Kasumi-1 (cell line): ENCODE measurements at regions not wholly inside any gene's neighbourhood (a gene's known extent, or its start where the extent isn't known, plus 50 kb on each side); places are given as distances from the start of the nearest gene placed in this dataset.

Source experiments
- DNase-seq, 2 experiments: peaks; one replicate each; lab custom pipeline; 2025; lab: John Stamatoyannopoulos, UW

DNA sequence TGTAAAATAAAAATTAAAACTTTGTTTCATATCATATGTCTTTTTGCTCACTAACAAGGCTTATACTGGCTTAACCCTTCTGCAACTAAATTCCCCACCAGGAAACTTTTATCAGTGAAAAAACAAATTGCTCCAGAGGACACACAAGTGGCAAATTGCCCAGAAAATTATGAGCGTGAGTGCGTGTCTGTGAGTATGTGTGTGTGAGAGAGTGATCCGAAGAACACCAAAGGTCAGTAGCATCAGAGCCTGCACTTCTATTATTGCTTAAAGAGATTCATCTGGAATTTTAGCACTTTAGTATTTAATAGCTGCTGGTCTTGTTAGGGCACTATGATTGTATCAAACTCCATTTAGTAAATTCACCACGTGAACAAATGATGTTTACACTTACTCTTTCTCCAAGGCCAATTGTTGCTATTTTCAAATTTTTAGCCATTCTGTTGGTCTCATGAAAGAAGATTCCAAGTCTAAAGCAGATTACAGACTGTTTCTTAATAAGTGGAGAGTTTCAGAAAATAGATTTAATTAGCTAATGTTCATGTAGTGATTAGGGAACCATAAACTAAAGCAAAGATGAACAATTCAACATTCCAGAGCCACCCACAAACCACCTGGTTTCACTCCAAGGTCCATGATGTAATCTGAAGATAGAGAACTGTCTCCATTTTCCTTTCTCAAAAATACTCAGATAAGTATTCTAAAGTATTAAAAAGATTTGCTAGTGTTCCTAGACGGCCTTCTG lies 91.1 kb upstream of the IL12A start:
- no peak for DNase-seq

GRCh38 chr3:159898147-159898546 lies 90.5 kb upstream of the IL12A start:
- no peak for DNase-seq

GRCh38 chr3:159899166-159899565 lies 89.5 kb upstream of the IL12A start:
- no peak for DNase-seq

- DNase-seq: no peak
These were observed 85.9 kb upstream of the IL12A start for GRCh38 chr3:159902546-159903314.

DNA sequence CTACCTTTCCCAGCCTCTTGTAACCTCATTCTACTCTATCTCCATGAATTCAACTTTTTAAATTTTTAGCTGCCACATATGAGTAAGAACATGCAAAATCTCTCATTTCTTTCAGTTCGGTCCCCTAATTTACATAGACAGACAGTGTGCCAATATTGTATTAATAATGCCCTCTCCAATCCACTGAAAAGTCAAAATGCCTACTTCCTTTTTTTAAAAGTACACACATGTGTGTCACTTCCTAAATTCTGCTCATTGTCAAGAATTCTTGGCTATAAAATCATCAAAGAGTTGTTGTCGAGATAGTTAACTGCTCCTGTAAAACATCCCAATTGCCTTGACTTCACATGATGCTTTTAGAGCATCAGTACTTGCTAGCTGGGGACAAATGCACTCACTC lies 84.2 kb upstream of the IL12A start:
- peak; percentile 54 to 67 for DNase-seq

- DNase-seq: peak in 1 of 2 experiments; percentile 2
These were observed 83.7 kb upstream of the IL12A start for GRCh38 chr3:159904911-159905310.

DNA sequence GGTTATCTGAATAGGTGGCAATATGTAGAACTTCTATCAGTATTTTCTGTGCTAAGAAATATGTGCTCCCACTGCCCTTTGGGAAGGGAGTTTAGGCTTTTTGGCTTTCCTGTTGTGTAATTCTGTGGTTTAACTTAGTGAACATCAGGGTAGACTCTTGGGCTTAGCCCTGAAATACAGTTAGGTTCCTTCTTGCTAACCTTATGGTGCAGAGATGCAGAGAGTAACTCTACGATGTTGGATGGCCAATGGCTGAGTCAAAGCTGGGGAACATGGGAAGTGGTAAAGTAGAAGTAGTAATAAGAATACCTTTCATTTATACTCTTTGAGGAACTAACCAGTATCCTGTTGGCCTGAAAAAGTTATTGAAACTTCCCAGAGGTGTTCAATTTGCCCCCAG lies 80.8 kb upstream of the IL12A start:
- peak; percentile 54 to 59 for DNase-seq

GRCh38 chr3:159910991-159911663 lies 77.5 kb upstream of the IL12A start:
- DNase-seq: no peak

DNA sequence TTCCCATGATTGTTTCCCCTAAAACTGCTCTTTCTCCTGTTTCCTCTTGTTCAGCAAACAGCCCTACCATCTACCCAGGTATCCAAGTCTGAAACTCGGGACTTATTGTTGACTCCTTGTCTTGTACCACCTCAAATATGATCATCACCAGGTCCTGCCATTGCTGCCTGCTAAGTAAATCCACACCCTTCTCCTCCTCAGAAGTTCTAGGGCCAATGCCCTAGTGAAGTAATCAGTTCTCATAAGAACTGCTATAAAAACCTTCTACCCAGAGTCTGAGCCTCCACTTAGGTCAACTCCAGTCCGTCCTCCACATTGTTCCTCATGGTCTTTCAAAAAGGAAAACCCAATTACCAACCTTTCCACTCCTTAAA lies 77.0 kb upstream of the IL12A start:
- no peak for DNase-seq

GRCh38 chr3:159913712-159914414 lies 74.8 kb upstream of the IL12A start:
- no peak for DNase-seq

- no peak for DNase-seq
These were observed 74.2 kb upstream of the IL12A start for GRCh38 chr3:159914426-159914825.

DNA sequence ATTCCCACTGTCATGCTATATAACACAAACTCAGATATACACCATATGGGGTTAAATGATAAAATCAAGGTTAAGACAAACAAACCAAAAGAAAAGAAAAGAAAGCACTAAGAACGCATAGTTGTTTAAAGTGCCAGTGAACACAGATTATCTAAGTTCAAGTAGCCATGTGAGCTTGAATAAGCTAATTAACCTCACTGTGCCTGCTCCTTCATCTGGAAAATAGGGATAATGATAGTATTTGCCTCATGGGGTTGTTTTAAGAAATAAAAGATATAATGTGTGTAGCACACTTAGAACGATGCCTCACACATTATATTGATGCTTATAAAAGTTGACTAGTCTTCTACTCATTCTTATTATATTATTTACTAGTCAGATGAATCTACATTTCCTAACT lies 72.6 kb upstream of the IL12A start:
- DNase-seq: no peak

DNA sequence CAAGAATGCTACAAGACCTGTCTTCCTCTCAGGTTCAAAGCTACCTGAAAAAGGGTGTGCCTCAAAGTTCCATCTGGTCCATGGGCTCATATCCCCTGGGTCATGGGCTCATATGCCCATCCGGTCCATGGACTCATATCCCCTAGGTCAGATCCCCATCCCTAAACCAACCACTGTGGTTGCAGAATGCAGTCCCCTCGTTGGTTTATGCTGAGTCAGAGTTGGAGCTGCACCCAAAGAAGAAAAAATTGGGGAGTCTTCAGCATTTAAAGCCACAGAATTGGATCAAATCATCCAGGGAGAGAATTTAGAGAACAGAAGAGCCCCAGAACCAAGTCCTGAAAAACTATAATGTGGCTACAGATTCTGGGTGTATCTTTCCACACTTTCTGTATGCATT lies 71.5 kb upstream of the IL12A start:
- DNase-seq: no peak

DNA sequence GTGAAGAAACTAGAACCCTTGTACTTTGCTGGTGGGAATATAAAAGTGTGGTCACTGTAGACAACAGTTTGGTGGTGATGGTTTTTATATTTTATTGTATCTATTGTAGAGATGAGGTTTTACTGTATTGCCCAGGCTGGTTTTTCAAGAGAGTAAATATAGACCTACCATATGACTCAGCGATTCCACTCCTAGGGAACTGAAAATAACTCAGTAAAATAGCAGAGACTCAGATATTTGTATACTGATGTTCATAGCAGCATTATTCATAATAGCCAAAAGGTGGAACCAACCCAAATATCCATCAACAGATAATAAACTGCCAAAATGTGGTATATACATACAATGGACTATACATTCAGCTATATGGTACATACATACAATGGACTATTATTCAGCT lies 68.8 kb upstream of the IL12A start:
- DNase-seq: no peak

GRCh38 chr3:159922193-159922840 lies 66.3 kb upstream of the IL12A start:
- DNase-seq: no peak

GRCh38 chr3:159922861-159923312 lies 65.7 kb upstream of the IL12A start:
- no peak for DNase-seq

- DNase-seq: no peak
These were observed 65.3 kb upstream of the IL12A start for GRCh38 chr3:159923336-159923735.

- DNase-seq: no peak
These were observed 64.7 kb upstream of the IL12A start for GRCh38 chr3:159923956-159924355.

DNA sequence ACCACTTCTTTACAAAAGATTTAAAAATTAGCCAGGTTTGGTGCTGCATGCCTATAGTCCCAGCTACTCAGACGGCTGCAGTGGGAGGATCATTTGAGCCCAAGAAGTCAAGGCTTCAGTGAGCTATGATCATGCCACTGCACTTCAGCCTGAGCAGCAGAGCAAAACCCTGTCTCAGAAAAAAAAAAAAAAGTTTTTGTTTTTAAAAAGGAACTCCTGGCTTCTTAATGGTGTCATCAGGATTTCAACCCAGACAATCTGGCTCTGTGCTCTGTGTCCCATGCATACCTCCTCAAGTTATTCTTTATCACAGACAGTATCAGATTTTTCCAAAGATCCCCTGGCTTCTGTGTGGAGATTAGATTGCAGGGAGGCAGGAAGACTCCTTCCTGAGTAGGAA lies 64.2 kb upstream of the IL12A start:
- no peak for DNase-seq

- DNase-seq: no peak
These were observed 63.4 kb upstream of the IL12A start for GRCh38 chr3:159925248-159925647.

DNA sequence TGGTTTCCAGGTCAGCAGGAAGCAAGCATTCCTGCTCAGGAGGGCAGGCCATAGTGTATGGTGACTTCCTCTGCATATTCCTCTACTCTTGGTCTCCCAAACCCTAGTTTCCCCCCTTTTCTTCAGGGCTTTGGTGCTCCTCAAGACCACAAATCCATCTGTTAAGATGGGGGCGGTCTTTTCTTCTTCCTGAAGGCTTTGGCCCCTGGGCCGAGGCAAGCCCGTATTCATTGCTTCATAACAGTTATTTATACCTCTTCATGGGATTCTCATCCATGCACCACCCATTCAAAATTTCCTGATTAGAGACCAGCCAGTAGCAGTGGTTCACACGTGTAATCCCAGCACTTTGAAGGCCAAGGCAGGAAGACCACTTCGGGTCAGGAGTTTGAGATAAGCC lies 62.1 kb upstream of the IL12A start:
- DNase-seq: no peak

GRCh38 chr3:159928071-159928491 lies 60.6 kb upstream of the IL12A start:
- DNase-seq: no peak
